Cardiac fibroblast (primary cell): ENCODE measurements at regions not wholly inside any gene's neighbourhood (a gene's known extent, or its start where the extent isn't known, plus 50 kb on each side); places are given as distances from the start of the nearest gene placed in this dataset.

Experiments used
- DNase-seq, 2 donors: peaks; one replicate each; pipeline versions ENCODE4 v3.0.0 to v3.0.0-alpha.2; 2010; ENCODE audit warnings: low read depth in 2 of 2
- H3K4me3 ChIP-seq, 2 donors: replicated peaks in 1 of 2; 1 replicate in 1 of 2; 2 replicates in 1 of 2; pipeline ENCODE4 v1.5.1; 2011; ENCODE audit warnings: low read depth in 2 of 2, low read length in 2 of 2, mild to moderate bottlenecking in 2 of 2, moderate library complexity in 1 of 2
- TF ChIP-seq, protein P1 (sequence below): IDR thresholded peaks from one replicate; pipeline ENCODE4 v1.5.1; 2011; ENCODE audit warnings: low read depth, mild to moderate bottlenecking, low read length, inconsistent platforms

DNA sequence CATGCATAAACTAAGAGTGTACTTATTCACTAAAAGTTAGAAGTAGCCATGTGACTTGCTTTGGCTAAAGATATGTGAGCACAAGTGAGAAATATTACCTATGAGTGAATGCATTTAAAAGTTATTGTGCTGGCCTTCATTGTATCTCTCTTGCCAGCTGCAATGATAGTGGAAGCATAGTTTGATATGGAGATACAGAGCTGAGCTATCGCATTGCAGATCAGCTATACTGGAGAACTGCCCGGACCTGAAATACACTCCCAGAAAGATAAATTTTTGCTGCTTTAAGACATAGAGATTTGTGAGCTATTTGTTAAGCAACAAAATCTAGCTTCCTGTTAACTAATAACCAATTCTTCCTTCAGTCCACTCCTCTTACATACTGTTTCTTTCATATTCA lies 571.1 kb downstream of the CPS1 start:
- TF ChIP-seq, protein P1, sequence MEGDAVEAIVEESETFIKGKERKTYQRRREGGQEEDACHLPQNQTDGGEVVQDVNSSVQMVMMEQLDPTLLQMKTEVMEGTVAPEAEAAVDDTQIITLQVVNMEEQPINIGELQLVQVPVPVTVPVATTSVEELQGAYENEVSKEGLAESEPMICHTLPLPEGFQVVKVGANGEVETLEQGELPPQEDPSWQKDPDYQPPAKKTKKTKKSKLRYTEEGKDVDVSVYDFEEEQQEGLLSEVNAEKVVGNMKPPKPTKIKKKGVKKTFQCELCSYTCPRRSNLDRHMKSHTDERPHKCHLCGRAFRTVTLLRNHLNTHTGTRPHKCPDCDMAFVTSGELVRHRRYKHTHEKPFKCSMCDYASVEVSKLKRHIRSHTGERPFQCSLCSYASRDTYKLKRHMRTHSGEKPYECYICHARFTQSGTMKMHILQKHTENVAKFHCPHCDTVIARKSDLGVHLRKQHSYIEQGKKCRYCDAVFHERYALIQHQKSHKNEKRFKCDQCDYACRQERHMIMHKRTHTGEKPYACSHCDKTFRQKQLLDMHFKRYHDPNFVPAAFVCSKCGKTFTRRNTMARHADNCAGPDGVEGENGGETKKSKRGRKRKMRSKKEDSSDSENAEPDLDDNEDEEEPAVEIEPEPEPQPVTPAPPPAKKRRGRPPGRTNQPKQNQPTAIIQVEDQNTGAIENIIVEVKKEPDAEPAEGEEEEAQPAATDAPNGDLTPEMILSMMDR, result no peak
- no peak overlapping the region for H3K4me3 ChIP-seq
- no peak for DNase-seq

DNA sequence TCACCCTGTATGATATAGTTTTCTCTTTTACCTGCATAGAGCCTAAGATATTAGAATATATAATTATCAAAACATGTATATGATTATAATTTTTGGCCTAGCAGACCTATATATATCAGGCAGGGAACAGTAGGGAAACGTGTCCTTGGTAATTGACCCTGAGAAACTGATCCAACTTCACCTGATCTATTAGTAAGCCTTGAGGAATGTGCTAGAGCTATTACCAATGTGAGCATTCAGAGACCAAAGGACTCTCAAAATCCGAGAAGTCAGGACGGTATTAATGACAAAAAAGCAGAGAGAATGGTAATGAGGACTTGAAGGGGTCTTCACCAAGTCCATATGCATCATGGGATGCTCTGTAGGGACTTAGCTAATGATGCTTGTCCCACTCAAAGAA lies 571.9 kb downstream of the CPS1 start:
- no peak overlapping the region for H3K4me3 ChIP-seq
- TF ChIP-seq, protein P1, result no peak
- no peak for DNase-seq

DNA sequence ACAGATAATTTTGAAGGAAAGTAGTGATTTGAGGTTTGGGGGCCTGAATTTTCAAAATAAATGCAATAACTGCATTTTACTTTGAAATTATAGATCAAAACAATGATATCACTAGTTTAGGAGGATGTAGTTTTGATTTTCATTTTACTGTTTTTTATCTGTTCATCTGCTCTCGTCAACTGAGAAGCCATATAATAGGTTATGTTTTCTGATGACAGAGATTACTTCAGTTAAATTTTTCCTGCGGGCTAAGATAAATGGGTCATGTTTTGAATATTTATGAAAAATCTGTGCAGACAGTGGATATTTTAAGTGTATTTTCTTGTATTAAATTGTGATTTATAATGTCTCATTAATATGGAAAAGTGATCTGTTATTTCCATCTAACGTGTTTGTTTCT lies 573.4 kb downstream of the CPS1 start:
- TF ChIP-seq, protein P1, result no peak
- H3K4me3 ChIP-seq, result no peak overlapping the region
- no peak for DNase-seq

GRCh38 chr2:211132046-211132445 lies 575.6 kb downstream of the CPS1 start:
- TF ChIP-seq, protein P1, result no peak
- H3K4me3 ChIP-seq, result no peak overlapping the region
- DNase-seq, result peak in 1 of 2 donors; percentile 32

DNA sequence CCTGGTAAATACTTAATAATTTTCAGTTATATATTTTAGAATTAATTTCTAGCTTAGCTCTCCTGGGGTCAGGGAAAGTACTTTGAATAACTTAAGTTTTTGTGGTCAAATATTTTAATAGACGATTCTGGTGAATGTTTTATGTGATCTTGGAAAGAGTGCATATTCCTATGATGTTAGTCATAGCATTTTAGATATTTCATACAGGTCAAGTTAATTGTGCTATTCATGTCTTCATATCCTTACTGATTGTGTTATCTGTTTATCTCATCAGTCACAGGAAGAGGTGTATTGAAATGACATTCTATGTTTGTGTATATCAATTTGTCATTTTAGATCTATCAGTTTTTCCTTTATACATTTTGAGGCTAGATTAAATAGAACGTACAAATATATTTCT lies 576.2 kb downstream of the CPS1 start:
- H3K4me3 ChIP-seq, result no peak overlapping the region
- TF ChIP-seq, protein P1, result no peak
- DNase-seq, result peak; percentile 51 to 63

- DNase-seq, result peak; percentile 22 to 47
- H3K4me3 ChIP-seq, result no peak overlapping the region
- TF ChIP-seq, protein P1, result no peak
These were observed 577.4 kb downstream of the CPS1 start for GRCh38 chr2:211133766-211134165.

DNA sequence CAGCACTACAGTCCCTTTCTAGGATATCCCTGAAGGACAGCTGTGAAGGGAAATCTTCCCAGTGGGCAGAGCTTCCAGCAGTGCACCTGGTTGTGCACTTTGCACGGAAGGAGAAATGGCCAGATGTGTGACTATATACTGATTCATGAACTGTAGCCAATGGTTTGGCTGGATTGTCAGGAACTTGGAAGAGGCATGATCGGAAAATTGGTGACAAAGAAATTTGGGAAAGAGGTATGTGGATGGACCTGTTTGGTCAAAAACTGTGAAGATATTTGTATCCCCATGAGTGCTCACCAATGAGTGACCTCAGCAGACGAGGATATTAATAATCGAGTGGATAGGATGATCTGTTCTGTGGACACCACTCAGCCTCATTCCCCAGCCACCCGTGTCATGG lies 582.2 kb downstream of the CPS1 start:
- no peak for DNase-seq
- TF ChIP-seq, protein P1, result no peak
- H3K4me3 ChIP-seq, result no peak overlapping the region
